GM12892 (cell line): ENCODE measurements at regions not wholly inside any gene's neighbourhood (a gene's known extent, or its start where the extent isn't known, plus 50 kb on each side); places are given as distances from the start of the nearest gene placed in this dataset.

Source experiments
- POLR2A ChIP-seq: IDR thresholded peaks from 2 replicates; pipeline ENCODE4 v1.6.1; 2011; ENCODE audit warnings: low read depth, low read length, control low read depth
- POLR2AphosphoS5 ChIP-seq: IDR thresholded peaks from 2 replicates; pipeline ENCODE4 v1.6.1; 2011; ENCODE audit warnings: low read depth, low read length, control low read depth

- no peak for TF ChIP-seq POLR2A
- TF ChIP-seq POLR2AphosphoS5: no peak
These were observed 56.4 kb upstream of the KATNAL1 start for GRCh38 chr13:30363725-30364124.
